ENCODE measurements at regions not wholly inside any gene's neighbourhood (a gene's known extent, or its start where the extent isn't known, plus 50 kb on each side); places are given as distances from the start of the nearest gene placed in this dataset.
A peak's percentile ranks its signal among the peaks of the same experiment; 100 is the strongest.

DNA sequence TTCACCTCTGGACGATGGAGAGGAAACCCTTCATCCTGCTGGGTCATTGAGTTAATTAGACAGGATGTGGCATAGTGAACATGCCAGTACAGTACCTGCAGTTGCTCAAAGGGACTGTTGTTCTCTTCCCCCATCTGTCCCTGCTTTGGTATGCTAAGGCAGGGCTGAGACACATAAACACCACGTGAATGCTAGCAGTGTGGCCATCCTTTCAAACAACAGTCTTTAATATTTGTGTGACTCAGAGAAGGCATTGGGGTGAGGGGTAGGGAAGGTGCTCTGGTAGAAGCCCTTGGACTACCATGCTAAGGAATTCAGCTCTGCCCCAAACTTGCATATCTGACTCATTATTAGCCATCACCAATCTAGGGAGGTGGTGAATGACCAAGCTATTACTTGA is 180.2 kb upstream of the ZNF618 start:
- no peak for FAIRE-seq
- Histone ChIP-seq H4K20me1 (ENCODE audit: insufficient read depth, low read length) (no peaks in the 10 kb centered on the region), H3K9ac (ENCODE audit: low read length) (no peak overlapping the region), H3K9me3 (ENCODE audit: insufficient read depth, low read depth, low read length) (peaks cover 4% of the 10 kb centered on the region), H3K79me2 (ENCODE audit: insufficient read depth, low read length) (no peaks in the 10 kb centered on the region), H3K4me2 (ENCODE audit: low read length) (no peak overlapping the region), H3K4me3 (ENCODE audit: insufficient read depth, low read depth, low read length) (no peak overlapping the region), H3K36me3 (ENCODE audit: insufficient read depth, low read length) (no peaks in the 10 kb centered on the region), H3K27me3 (ENCODE audit: insufficient read depth, low read length) (no peaks in the 10 kb centered on the region), H2AFZ (ENCODE audit: low read depth, low read length) (no peak overlapping the region), H3K4me1 (ENCODE audit: insufficient read depth, low read length) (no peaks in the 10 kb centered on the region), H3K27ac (ENCODE audit: low read depth, low read length) (no peak overlapping the region)
- TF ChIP-seq EZH2 (IDR thresholded peaks at IDR 0.05; ENCODE audit: insufficient read depth, low read length): no peak
- TF ChIP-seq, protein P1, sequence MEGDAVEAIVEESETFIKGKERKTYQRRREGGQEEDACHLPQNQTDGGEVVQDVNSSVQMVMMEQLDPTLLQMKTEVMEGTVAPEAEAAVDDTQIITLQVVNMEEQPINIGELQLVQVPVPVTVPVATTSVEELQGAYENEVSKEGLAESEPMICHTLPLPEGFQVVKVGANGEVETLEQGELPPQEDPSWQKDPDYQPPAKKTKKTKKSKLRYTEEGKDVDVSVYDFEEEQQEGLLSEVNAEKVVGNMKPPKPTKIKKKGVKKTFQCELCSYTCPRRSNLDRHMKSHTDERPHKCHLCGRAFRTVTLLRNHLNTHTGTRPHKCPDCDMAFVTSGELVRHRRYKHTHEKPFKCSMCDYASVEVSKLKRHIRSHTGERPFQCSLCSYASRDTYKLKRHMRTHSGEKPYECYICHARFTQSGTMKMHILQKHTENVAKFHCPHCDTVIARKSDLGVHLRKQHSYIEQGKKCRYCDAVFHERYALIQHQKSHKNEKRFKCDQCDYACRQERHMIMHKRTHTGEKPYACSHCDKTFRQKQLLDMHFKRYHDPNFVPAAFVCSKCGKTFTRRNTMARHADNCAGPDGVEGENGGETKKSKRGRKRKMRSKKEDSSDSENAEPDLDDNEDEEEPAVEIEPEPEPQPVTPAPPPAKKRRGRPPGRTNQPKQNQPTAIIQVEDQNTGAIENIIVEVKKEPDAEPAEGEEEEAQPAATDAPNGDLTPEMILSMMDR (IDR thresholded peaks at IDR 0.05; ENCODE audit: insufficient read depth, low read depth, low read length): no peak
- Mint-ChIP-seq H3K36me3 (ENCODE audit: low read depth, unreplicated experiment) (no peaks in the 10 kb centered on the region), H3K4me3 (ENCODE audit: unreplicated experiment) (no peak overlapping the region), H3K27me3 (ENCODE audit: low read depth, unreplicated experiment) (peaks cover 5% of the 10 kb centered on the region), H3K27ac (ENCODE audit: unreplicated experiment) (no peak overlapping the region), H3K4me1 (ENCODE audit: low read depth, unreplicated experiment) (no peaks in the 10 kb centered on the region), H3K9me3 (ENCODE audit: unreplicated experiment) (peaks cover 19% of the 10 kb centered on the region)
- DNase-seq (ENCODE audit: low read depth): no peak

- peaks cover 4% of the 10 kb centered on the region for H3K27me3 Mint-ChIP-seq (ENCODE audit: low read depth, unreplicated experiment)
Observed at GRCh38 chr9:113701774-113702755, 174.0 kb upstream of the ZNF618 start.

More at GRCh38 chr9:113701774-113702755, 174.0 kb upstream of the ZNF618 start:
- peak overlapping the region; percentile 10 for H3K4me2 ChIP-seq (ENCODE audit: low read length)
- Mint-ChIP-seq H3K9me3 (ENCODE audit: unreplicated experiment) (peaks cover 9% of the 10 kb centered on the region), H3K4me3 (ENCODE audit: unreplicated experiment) (no peak overlapping the region), H3K36me3 (ENCODE audit: low read depth, unreplicated experiment) (no peaks in the 10 kb centered on the region), H3K27ac (ENCODE audit: unreplicated experiment) (no peak overlapping the region), H3K4me1 (ENCODE audit: low read depth, unreplicated experiment) (no peaks in the 10 kb centered on the region)
- H3K27ac ChIP-seq (ENCODE audit: low read depth, low read length): no peak overlapping the region
- no peak overlapping the region for H3K4me3 ChIP-seq (ENCODE audit: insufficient read depth, low read depth, low read length)
- peaks cover 11% of the 10 kb centered on the region for H3K27me3 ChIP-seq (ENCODE audit: insufficient read depth, low read length)
- no peaks in the 10 kb centered on the region for H3K9me3 ChIP-seq (ENCODE audit: insufficient read depth, low read depth, low read length)
- no peaks in the 10 kb centered on the region for H3K36me3 ChIP-seq (ENCODE audit: insufficient read depth, low read length)
- DNase-seq (ENCODE audit: low read depth) (no peak), FAIRE-seq (no peak)
- no peak overlapping the region for H2AFZ ChIP-seq (ENCODE audit: low read depth, low read length)
- H3K4me1 ChIP-seq (ENCODE audit: insufficient read depth, low read length): no peaks in the 10 kb centered on the region
- no peaks in the 10 kb centered on the region for H4K20me1 ChIP-seq (ENCODE audit: insufficient read depth, low read length)
- TF ChIP-seq, protein P1 (IDR thresholded peaks at IDR 0.05; ENCODE audit: insufficient read depth, low read depth, low read length): no peak
- TF ChIP-seq EZH2 (IDR thresholded peaks at IDR 0.05; ENCODE audit: insufficient read depth, low read length): no peak
- no peak overlapping the region for H3K9ac ChIP-seq (ENCODE audit: low read length)
- no peaks in the 10 kb centered on the region for H3K79me2 ChIP-seq (ENCODE audit: insufficient read depth, low read length)

All from astrocyte (in vitro differentiated cells and primary cell).